Calu3 (cell line): ENCODE measurements at regions not wholly inside any gene's neighbourhood (a gene's known extent, or its start where the extent isn't known, plus 50 kb on each side); places are given as distances from the start of the nearest gene placed in this dataset.

Experiments used
- BruUV-seq: library from RNA; stranded (reverse); fragments of 400-500 nt; replicated peaks from 2 replicates; lab custom pipeline; 2021; lab: Mats Ljungman, UMichigan
- CTCF ChIA-PET: fragments of 300-600 bp; sonication (Branson Sonifier 250); formaldehyde crosslinking; loops from one replicate; lab custom pipeline; 2022; ENCODE audit warnings: antibody characterized with exemption; lab: Charles Lee
- DNase-seq: peaks from one replicate; pipeline ENCODE4 v3.0.0; 2022
- H3K27ac Mint-ChIP-seq: one replicate; pipeline ENCODE4 v1.8.0; 2022; ENCODE audit warnings: mixed read lengths; ENCODE audit not compliant: unreplicated experiment
- H3K27me3 Mint-ChIP-seq: one replicate; pipeline ENCODE4 v1.8.0; 2022; ENCODE audit warnings: mixed read lengths; ENCODE audit not compliant: unreplicated experiment
- H3K36me3 Mint-ChIP-seq: one replicate; pipeline ENCODE4 v1.8.0; 2022; ENCODE audit warnings: mild to moderate bottlenecking, moderate library complexity, mixed read lengths; ENCODE audit not compliant: insufficient read depth, unreplicated experiment
- H3K4me1 Mint-ChIP-seq: one replicate; pipeline ENCODE4 v1.8.0; 2022; ENCODE audit warnings: mild to moderate bottlenecking, low read depth, mixed read lengths; ENCODE audit not compliant: unreplicated experiment
- H3K4me3 Mint-ChIP-seq: one replicate; pipeline ENCODE4 v1.8.0; 2022; ENCODE audit warnings: mild to moderate bottlenecking, low read depth, moderate library complexity, mixed read lengths; ENCODE audit not compliant: unreplicated experiment
- H3K9me3 Mint-ChIP-seq: one replicate; pipeline ENCODE4 v1.8.0; 2022; ENCODE audit warnings: low read depth, mixed read lengths; ENCODE audit not compliant: unreplicated experiment
- CTCF ChIP-seq: fragments of 200-600 bp; IDR thresholded peaks from one replicate; pipeline ENCODE4 v1.8.0; 2022; ENCODE audit warnings: antibody characterized with exemption; ENCODE audit not compliant: unreplicated experiment
- intact Hi-C: fragments of 100-400 bp; cut with micrococcal nuclease; formaldehyde crosslinking; loops from one replicate; pipeline ENCODE4 v1.10.0; 2022; ENCODE audit not compliant: unreplicated experiment

- Mint-ChIP-seq H3K27me3 (no peaks in the 10 kb centered on the region), H3K36me3 (no peaks in the 10 kb centered on the region), H3K27ac (no peak overlapping the region), H3K4me3 (no peak overlapping the region), H3K4me1 (peaks cover 9% of the 10 kb centered on the region), H3K9me3 (no peaks in the 10 kb centered on the region)
- no peak for DNase-seq
- intact Hi-C loops = no loop called here
- no peak for TF ChIP-seq CTCF
- CTCF ChIA-PET = interaction anchor here (0.7 kb wide), 1 partner anchor 11 kb away, joined by 3 read pairs; no protein-coding TSS in a partner anchor
- no TSS peak for BruUV-seq
These were observed 409.9 kb upstream of the MARCKS start for GRCh38 chr6:113447088-113447831.

DNA sequence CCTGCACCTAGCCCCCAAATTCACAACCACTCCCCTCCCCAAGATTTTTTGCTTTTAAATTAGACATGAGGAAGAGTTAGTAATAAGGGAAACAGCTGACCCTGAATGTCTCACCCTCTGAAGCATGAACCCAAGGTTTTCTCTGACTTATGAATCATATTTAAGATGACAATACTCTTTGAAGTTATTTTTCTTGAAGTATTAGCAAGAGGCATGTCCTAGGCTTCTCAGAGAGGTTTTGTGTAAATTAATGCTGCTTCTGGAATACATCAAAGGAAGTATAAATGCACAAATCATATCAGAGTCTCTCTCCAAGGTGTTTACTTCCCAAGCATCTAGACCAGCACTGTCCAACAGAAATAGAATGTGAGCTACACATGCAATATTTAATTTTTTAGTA is 408.1 kb upstream of the MARCKS start:
- no peaks in the 10 kb centered on the region for H3K27me3 Mint-ChIP-seq
- TF ChIP-seq CTCF = no peak
- CTCF ChIA-PET = no interaction called here
- intact Hi-C loops = no loop called here
- no TSS peak for BruUV-seq
- H3K27ac Mint-ChIP-seq = no peak overlapping the region
- H3K4me3 Mint-ChIP-seq = no peak overlapping the region
- DNase-seq = no peak
- no peaks in the 10 kb centered on the region for H3K9me3 Mint-ChIP-seq
- no peaks in the 10 kb centered on the region for H3K36me3 Mint-ChIP-seq
- H3K4me1 Mint-ChIP-seq = peaks cover 9% of the 10 kb centered on the region

- DNase-seq = no peak
- H3K27me3 Mint-ChIP-seq = no peaks in the 10 kb centered on the region
- CTCF ChIA-PET = interaction anchor here (0.7 kb wide), 1 partner anchor 405 kb away, joined by 3 read pairs; no protein-coding TSS in a partner anchor
- H3K4me1 Mint-ChIP-seq = peaks cover 9% of the 10 kb centered on the region
- no peak for TF ChIP-seq CTCF
- H3K4me3 Mint-ChIP-seq = no peak overlapping the region
- no peaks in the 10 kb centered on the region for H3K9me3 Mint-ChIP-seq
- intact Hi-C loops = no loop called here
- H3K36me3 Mint-ChIP-seq = no peaks in the 10 kb centered on the region
- BruUV-seq = no TSS peak
- H3K27ac Mint-ChIP-seq = no peak overlapping the region
These were observed 407.1 kb upstream of the MARCKS start for GRCh38 chr6:113450061-113450465.

DNA sequence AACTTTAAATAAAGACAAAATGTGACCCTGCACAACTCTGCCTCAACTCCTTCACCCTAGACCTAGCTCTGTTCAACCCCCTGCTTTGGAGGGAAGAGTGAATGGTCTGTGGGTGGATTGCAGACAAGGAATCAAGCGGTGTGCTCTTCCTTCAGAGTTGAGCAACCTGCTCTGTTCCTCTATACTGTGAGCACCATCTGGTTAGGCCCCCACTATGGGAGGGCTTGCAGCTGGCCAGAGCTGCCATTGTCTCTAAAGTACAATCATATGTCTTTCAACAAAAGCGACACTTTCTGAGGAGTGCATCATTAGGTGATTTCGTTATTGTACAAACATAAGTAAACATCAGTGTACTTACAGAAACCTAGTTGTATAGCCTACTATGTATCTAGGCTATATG is 406.1 kb upstream of the MARCKS start:
- BruUV-seq = no TSS peak
- Mint-ChIP-seq H3K27me3 (no peaks in the 10 kb centered on the region), H3K4me3 (no peak overlapping the region), H3K27ac (no peak overlapping the region), H3K9me3 (no peaks in the 10 kb centered on the region), H3K36me3 (no peaks in the 10 kb centered on the region), H3K4me1 (peaks cover 9% of the 10 kb centered on the region)
- no peak for TF ChIP-seq CTCF
- DNase-seq = no peak
- intact Hi-C loops = no loop called here
- CTCF ChIA-PET = no interaction called here
